ENCODE measurements at regions not wholly inside any gene's neighbourhood (a gene's known extent, or its start where the extent isn't known, plus 50 kb on each side); places are given as distances from the start of the nearest gene placed in this dataset.
"Not testable (repeated sequence)": the region's sequence is repeated elsewhere in the genome, so short reads cannot be mapped to it uniquely, and the experiment has no call there.

DNA sequence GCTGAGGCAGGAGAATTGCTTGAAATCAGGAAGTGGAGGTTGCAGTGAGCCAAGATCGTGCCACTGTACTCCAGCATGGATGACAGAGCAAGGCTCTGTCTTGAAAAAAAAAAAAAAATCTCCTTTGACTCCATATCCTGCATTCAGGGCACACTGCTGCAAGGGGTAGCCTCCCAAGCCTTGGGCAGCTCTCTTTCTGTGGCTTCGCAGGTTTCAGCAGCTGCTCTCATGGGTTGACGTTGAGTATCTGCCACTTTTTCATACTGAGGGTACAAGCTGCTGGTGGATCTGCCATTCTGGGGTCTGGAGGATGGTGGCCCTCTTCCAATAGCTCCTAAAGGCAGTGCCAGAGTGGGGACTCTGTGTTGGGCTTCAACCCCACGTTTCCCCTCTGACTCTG lies 2198.1 kb upstream of the WWC1 start:
- no peak overlapping the region for H3K27ac ChIP-seq
- TF ChIP-seq, protein P1, sequence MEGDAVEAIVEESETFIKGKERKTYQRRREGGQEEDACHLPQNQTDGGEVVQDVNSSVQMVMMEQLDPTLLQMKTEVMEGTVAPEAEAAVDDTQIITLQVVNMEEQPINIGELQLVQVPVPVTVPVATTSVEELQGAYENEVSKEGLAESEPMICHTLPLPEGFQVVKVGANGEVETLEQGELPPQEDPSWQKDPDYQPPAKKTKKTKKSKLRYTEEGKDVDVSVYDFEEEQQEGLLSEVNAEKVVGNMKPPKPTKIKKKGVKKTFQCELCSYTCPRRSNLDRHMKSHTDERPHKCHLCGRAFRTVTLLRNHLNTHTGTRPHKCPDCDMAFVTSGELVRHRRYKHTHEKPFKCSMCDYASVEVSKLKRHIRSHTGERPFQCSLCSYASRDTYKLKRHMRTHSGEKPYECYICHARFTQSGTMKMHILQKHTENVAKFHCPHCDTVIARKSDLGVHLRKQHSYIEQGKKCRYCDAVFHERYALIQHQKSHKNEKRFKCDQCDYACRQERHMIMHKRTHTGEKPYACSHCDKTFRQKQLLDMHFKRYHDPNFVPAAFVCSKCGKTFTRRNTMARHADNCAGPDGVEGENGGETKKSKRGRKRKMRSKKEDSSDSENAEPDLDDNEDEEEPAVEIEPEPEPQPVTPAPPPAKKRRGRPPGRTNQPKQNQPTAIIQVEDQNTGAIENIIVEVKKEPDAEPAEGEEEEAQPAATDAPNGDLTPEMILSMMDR (conservative IDR thresholded peaks at IDR 0.05) = no peak

DNA sequence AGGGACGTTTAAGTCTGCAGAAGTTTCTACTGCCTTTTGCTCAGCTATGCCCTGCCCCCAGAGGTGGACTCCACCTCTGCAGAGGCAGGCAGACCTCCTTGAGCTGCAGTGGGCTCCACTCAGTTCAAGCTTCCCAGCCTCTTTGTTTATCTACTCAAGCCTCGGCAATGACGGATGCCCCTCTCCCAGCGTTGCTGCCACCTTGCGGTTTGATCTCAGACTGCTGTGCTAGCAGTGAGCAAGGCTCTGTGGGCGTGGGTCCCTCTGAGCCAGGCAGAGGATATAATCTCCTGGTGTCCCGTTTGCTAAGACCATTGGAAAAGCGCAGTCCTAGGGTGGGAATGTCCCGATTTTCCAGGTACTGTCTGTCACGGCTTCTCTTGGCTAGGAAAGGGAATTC lies 2188.5 kb upstream of the WWC1 start:
- H3K27ac ChIP-seq = no peak overlapping the region
- TF ChIP-seq, protein P1 (conservative IDR thresholded peaks at IDR 0.05) = no peak

DNA sequence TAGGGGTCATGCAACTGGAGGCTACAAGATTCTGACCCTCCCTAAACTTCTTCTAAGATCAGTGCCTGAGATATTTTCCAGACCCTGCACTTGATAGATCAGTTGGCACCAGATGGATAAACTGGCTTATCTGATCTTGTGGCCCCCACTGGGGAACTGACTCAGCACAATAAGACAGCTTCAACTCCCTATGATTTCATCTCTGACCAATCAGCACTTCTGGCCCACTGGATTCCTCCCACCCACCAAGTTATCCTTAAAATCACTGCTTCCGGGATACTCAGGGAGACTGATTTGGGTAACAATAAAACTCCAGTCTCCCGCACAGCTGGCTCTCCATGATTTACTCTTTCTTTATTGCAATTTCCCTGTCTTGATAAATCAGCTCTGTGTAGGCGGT lies 2180.4 kb upstream of the WWC1 start:
- H3K27ac ChIP-seq = no peak overlapping the region
- TF ChIP-seq, protein P1 (conservative IDR thresholded peaks at IDR 0.05) = no peak

DNA sequence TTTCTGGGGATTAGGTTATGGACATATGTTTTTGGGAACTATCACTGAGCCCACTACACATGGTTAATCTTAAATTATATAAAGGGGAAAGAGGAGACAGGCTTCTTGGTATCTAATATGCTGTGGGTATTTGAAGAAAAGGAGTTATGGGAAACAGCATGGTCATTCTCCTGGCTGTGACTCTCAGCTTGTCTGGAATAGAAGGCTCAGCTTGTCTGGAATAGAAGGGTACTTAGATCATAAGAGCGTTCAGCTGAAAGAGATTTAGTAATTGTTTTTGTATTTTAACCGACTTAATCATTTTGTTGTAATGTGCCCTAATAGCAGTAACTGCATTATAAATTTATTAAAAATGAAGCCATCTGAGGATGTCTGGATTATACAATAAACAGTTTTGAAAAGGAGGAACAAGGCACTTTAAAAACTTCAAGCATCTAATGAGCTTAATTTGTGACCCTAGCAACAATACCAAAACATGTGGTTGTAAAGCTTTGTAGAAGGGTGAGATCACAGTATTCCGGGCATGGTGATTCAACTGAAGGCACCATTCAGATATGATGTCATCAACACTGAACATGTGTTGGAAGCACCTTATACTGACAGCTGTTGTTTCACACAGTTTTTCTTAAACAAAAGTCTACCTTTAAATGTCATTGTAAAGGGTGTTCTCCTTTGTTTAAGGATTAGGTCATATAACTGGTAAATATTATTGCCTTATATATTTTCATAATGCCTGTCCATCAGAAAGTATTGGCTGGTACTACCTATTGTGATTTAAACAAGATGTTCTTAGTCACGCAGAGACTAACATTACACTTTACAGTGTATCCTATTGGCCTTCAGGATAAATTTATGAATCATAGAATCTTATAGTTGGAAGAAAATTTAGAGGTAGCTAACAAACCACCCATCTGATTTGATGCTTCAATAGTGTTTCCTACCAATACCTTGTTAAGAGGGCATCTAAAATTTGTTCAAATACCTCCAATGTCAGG lies 2174.1 kb upstream of the WWC1 start:
- TF ChIP-seq, protein P1 (conservative IDR thresholded peaks at IDR 0.05) = no peak
- no peak overlapping the region for H3K27ac ChIP-seq

DNA sequence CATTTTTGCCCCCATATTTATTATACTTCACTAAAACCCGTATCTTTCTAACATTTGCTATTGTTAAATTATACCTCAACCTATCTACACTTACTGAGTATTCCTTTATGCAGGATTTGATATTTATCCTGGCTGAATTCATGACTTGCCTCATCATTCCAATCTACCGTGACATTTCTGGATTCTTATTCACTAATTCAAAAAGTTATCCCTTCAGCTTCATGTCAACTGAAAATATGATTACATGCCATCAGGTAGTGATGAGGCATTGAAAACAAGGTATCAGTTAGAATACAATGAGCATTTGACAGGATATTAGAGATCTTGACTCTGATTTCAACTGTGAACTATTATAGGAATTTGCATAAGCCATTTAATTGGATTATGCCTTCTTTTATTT lies 2171.9 kb upstream of the WWC1 start:
- TF ChIP-seq, protein P1 (conservative IDR thresholded peaks at IDR 0.05) = no peak
- H3K27ac ChIP-seq = no peak overlapping the region

DNA sequence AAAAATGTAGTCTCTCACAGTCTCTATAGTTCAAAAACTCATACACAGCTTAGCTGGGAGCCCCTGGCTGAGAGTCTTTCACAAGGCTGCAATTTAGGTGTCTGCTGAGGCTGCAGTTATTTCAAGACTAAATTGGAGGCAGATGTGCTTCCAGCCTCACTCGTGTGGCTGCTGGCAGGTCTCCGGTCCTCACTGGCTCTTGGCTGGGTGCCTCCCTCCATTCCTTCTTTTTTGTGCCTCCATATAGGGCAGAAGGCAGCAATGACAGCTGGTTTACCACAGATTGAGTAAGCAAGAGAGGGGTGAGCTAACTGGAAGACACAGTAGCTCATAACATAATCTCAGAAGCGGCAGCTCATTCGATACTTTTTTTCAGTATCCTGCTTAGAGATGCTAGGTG lies 2167.7 kb upstream of the WWC1 start:
- H3K27ac ChIP-seq = no peak overlapping the region
- TF ChIP-seq, protein P1 (conservative IDR thresholded peaks at IDR 0.05) = no peak

DNA sequence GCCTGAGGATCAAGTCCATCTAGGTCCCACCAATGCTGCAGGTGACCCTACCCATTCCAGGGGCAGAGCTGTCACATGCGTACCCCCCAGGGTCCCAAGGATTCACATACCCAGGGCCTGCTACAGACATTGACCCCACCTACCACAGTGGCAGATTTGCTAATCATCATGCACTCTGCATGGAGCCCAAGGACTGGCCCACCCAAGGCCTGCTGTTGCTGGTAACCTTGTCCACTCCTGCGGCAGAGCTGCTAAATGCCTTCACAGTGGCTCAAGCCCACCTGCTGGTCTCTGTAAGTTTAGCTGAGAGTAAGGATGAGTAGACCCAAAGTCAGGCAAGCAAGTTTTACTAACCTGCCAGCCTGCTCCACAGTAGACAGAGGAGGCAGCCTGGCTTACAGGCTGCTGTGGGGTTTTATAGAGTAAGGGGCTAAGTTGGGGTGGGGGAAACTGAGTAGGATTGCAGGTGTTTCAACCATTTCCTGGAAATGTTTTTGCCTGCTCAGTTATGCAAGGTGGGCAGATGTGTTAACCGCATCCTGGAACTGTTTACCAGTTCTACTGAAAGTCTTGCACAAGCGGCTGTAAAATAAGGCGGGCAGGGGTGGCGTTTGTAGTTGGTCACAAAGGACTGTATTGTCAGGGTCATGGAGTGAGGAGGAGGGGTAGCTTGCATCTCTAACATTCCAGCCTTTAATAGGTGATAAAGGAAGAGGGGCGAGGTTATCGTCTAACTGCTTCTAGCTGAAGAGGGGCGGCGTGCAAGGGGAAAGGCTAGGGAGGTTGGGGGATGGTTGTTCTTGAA lies 2163.5 kb upstream of the WWC1 start:
- TF ChIP-seq, protein P1 (conservative IDR thresholded peaks at IDR 0.05) = no peak
- H3K27ac ChIP-seq = no peak overlapping the region

DNA sequence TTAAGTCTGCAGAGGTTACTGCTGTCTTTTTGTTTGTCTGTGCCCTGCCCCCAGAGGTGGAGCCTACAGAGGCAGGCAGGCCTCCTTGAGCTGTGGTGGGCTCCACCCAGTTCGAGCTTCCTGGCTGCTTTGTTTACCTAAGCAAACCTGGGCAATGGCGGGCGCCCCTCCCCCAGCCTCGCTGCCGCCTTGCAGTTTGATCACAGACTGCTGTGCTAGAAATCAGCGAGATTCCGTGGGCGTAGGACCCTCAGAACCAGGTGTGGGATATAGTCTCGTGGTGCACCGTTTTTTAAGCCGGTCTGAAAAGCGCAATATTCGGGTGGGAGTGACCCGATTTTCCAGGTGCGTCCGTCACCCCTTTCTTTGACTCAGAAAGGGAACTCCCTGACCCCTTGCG lies 2146.3 kb upstream of the WWC1 start:
- not testable (repeated sequence) for H3K27ac ChIP-seq
